Astrocyte (in vitro differentiated cells and primary cell): ENCODE measurements at regions not wholly inside any gene's neighbourhood (a gene's known extent, or its start where the extent isn't known, plus 50 kb on each side); places are given as distances from the start of the nearest gene placed in this dataset.

Experiments
- DNase-seq: peaks from one replicate; pipeline ENCODE4 v3.0.0-alpha.2; 2010; ENCODE audit warnings: low read depth
- FAIRE-seq: peaks from 2 replicates; lab custom pipeline; 2011; peaks lifted over from hg19 to GRCh38; lab: Jason Lieb, UNC
- H2AFZ ChIP-seq: 2 replicates; pipeline ENCODE4 v1.6.0; 2012; ENCODE audit warnings: low read depth, low read length, inconsistent platforms
- H3K27ac ChIP-seq: 2 replicates; pipeline ENCODE4 v1.5.1; 2011; ENCODE audit warnings: low read depth, low read length, inconsistent platforms
- H3K27me3 ChIP-seq: 2 replicates; pipeline ENCODE4 v1.6.0; 2011; ENCODE audit warnings: low read length, inconsistent platforms; ENCODE audit not compliant: insufficient read depth
- H3K36me3 ChIP-seq: 2 replicates; pipeline ENCODE4 v1.5.1; 2011; ENCODE audit warnings: low read length, inconsistent platforms; ENCODE audit not compliant: insufficient read depth
- H3K4me1 ChIP-seq: 2 replicates; pipeline ENCODE4 v1.5.1; 2011; ENCODE audit warnings: low read length, inconsistent platforms; ENCODE audit not compliant: insufficient read depth
- H3K4me2 ChIP-seq: 2 replicates; pipeline ENCODE4 v1.6.0; 2012; ENCODE audit warnings: low read length, inconsistent platforms
- H3K4me3 ChIP-seq: 2 replicates; pipeline ENCODE4 v1.5.1; 2011; ENCODE audit warnings: low read depth, mild to moderate bottlenecking, low read length, inconsistent platforms; ENCODE audit not compliant: insufficient read depth
- H3K79me2 ChIP-seq: 2 replicates; pipeline ENCODE4 v1.6.0; 2012; ENCODE audit warnings: mild to moderate bottlenecking, low read length, inconsistent platforms; ENCODE audit not compliant: insufficient read depth
- H3K9ac ChIP-seq: 2 replicates; pipeline ENCODE4 v1.6.0; 2012; ENCODE audit warnings: mild to moderate bottlenecking, low read length, inconsistent platforms
- H3K9me3 ChIP-seq: 2 replicates; pipeline ENCODE4 v1.5.1; 2012; ENCODE audit warnings: low read depth, mild to moderate bottlenecking, low read length, inconsistent platforms; ENCODE audit not compliant: insufficient read depth
- H4K20me1 ChIP-seq: 2 replicates; pipeline ENCODE4 v1.6.0; 2012; ENCODE audit warnings: low read length, inconsistent platforms; ENCODE audit not compliant: insufficient read depth
- H3K27ac Mint-ChIP-seq: one replicate; pipeline ENCODE4 v1.8.0; 2021; ENCODE audit warnings: mild to moderate bottlenecking, mixed read lengths; ENCODE audit not compliant: unreplicated experiment
- H3K27me3 Mint-ChIP-seq: one replicate; pipeline ENCODE4 v1.8.0; 2021; ENCODE audit warnings: low read depth, mixed read lengths; ENCODE audit not compliant: unreplicated experiment
- H3K36me3 Mint-ChIP-seq: one replicate; pipeline ENCODE4 v1.8.0; 2021; ENCODE audit warnings: low read depth, mixed read lengths; ENCODE audit not compliant: unreplicated experiment
- H3K4me1 Mint-ChIP-seq: one replicate; pipeline ENCODE4 v1.8.0; 2021; ENCODE audit warnings: low read depth, mixed read lengths; ENCODE audit not compliant: unreplicated experiment
- H3K4me3 Mint-ChIP-seq: one replicate; pipeline ENCODE4 v1.8.0; 2021; ENCODE audit warnings: mild to moderate bottlenecking, moderate library complexity, mixed read lengths; ENCODE audit not compliant: unreplicated experiment
- H3K9me3 Mint-ChIP-seq: one replicate; pipeline ENCODE4 v1.8.0; 2021; ENCODE audit warnings: mild to moderate bottlenecking, mixed read lengths; ENCODE audit not compliant: unreplicated experiment
- CTCF ChIP-seq: IDR thresholded peaks from 2 replicates; pipeline ENCODE4 v1.5.1; 2011; ENCODE audit warnings: low read depth, mild to moderate bottlenecking, inconsistent platforms, low read length, moderate library complexity; ENCODE audit not compliant: insufficient read depth
- EZH2 ChIP-seq: IDR thresholded peaks from 2 replicates; pipeline ENCODE4 v1.6.1; 2012; ENCODE audit warnings: mild to moderate bottlenecking, low read length, inconsistent platforms; ENCODE audit not compliant: insufficient read depth

DNA sequence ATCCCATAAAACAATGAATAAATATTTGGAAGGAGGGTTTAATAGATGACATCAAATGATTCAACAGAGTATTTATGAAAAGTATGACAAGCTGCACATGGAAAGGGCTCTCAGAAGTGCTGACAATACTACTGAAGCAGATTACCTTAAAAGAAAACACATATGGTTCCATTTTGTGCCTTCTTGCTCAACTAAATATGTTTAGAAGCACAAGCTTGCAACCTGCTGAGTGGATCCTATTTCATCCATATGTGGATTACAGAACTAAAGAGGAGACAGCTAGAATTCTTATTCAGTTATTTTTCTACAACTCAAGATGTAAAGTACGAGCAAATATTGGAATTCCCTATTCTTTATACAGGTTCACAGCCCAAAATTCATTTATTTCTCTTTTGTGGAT lies 340.6 kb downstream of the TFEC start:
- Histone ChIP-seq H3K79me2 (no peaks in the 10 kb centered on the region), H3K4me3 (no peak overlapping the region), H2AFZ (no peak overlapping the region), H3K27me3 (no peaks in the 10 kb centered on the region), H3K9me3 (no peaks in the 10 kb centered on the region), H3K4me1 (no peaks in the 10 kb centered on the region), H3K9ac (no peak overlapping the region), H3K4me2 (no peak overlapping the region), H4K20me1 (no peaks in the 10 kb centered on the region), H3K36me3 (no peaks in the 10 kb centered on the region), H3K27ac (no peak overlapping the region)
- Mint-ChIP-seq H3K27me3 (no peaks in the 10 kb centered on the region), H3K4me1 (no peaks in the 10 kb centered on the region), H3K4me3 (no peak overlapping the region), H3K36me3 (no peaks in the 10 kb centered on the region), H3K9me3 (no peaks in the 10 kb centered on the region), H3K27ac (no peak overlapping the region)
- FAIRE-seq (no peak), DNase-seq (no peak)
- TF ChIP-seq EZH2: no peak
- no peak for TF ChIP-seq CTCF

DNA sequence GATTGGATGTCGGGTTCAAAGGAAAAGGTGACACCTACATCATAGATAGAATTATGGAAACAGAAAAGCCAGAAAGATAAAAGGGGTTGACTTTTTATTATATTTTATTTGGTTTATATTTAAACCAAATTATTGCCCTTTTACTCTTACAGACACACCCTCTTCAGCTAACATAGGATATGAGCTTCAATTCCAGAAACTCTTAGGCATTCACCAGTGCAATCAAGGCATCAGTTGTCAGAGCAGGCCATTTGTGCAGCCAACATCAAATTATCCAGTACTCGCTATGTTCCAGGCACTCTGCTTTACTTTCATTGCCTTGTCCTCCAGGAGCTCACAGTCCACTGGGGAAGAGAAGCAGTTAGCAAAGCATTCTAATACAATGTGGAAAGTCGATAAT lies 347.5 kb downstream of the TFEC start:
- H3K27ac Mint-ChIP-seq: no peak overlapping the region
- no peak for FAIRE-seq
- H3K4me3 Mint-ChIP-seq: no peak overlapping the region
- no peak for TF ChIP-seq EZH2
- TF ChIP-seq CTCF: no peak
- Histone ChIP-seq H2AFZ (no peak overlapping the region), H3K4me3 (no peak overlapping the region), H4K20me1 (no peaks in the 10 kb centered on the region), H3K4me1 (no peaks in the 10 kb centered on the region), H3K27ac (no peak overlapping the region), H3K4me2 (no peak overlapping the region), H3K36me3 (no peaks in the 10 kb centered on the region), H3K79me2 (no peaks in the 10 kb centered on the region), H3K27me3 (no peaks in the 10 kb centered on the region), H3K9me3 (no peaks in the 10 kb centered on the region), H3K9ac (no peak overlapping the region)
- no peaks in the 10 kb centered on the region for H3K27me3 Mint-ChIP-seq
- H3K4me1 Mint-ChIP-seq: no peaks in the 10 kb centered on the region
- no peak for DNase-seq
- no peaks in the 10 kb centered on the region for H3K36me3 Mint-ChIP-seq
- H3K9me3 Mint-ChIP-seq: no peaks in the 10 kb centered on the region

DNA sequence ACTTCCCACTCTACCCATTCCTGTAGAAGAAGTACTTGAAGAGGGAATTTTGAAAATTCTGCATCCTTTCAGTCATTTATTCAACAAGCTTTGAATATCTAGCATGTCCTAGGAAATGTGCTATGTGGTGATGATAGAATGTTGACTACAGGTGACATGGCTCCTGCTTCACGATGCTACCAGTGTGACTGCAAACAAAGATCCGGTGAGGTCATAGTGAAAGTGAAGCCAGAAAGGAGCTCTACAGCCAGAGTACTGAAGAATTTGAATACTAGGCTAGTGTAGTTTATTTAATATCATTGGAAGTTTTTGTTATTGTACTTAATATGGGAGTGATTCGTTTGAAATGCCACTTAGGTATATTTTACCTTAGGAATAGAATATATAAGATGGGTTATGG lies 348.1 kb downstream of the TFEC start:
- no peaks in the 10 kb centered on the region for H3K27me3 ChIP-seq
- H3K4me2 ChIP-seq: no peak overlapping the region
- H3K27ac ChIP-seq: no peak overlapping the region
- no peaks in the 10 kb centered on the region for H3K9me3 Mint-ChIP-seq
- H3K4me1 Mint-ChIP-seq: no peaks in the 10 kb centered on the region
- no peaks in the 10 kb centered on the region for H3K27me3 Mint-ChIP-seq
- FAIRE-seq (no peak), DNase-seq (no peak)
- H3K79me2 ChIP-seq: no peaks in the 10 kb centered on the region
- H3K36me3 Mint-ChIP-seq: no peaks in the 10 kb centered on the region
- no peaks in the 10 kb centered on the region for H3K9me3 ChIP-seq
- H3K4me3 ChIP-seq: no peak overlapping the region
- H3K9ac ChIP-seq: no peak overlapping the region
- H3K36me3 ChIP-seq: no peaks in the 10 kb centered on the region
- no peak overlapping the region for H2AFZ ChIP-seq
- H3K27ac Mint-ChIP-seq: no peak overlapping the region
- no peak for TF ChIP-seq CTCF
- TF ChIP-seq EZH2: no peak
- H3K4me1 ChIP-seq: no peaks in the 10 kb centered on the region
- H4K20me1 ChIP-seq: no peaks in the 10 kb centered on the region
- no peak overlapping the region for H3K4me3 Mint-ChIP-seq
